ENCODE measurements at regions not wholly inside any gene's neighbourhood (a gene's known extent, or its start where the extent isn't known, plus 50 kb on each side); places are given as distances from the start of the nearest gene placed in this dataset.
"Not testable (repeated sequence)": the region's sequence is repeated elsewhere in the genome, so short reads cannot be mapped to it uniquely, and the experiment has no call there.

- Histone ChIP-seq H3K4me3 (ENCODE audit: low read length) (no peak overlapping the region), H3K27ac (ENCODE audit: low read depth, low read length) (no peak overlapping the region), H3K27me3 (ENCODE audit: insufficient read depth, low read length) (no peaks in the 10 kb centered on the region), H3K9me3 (ENCODE audit: insufficient read depth, low read depth, low read length) (no peaks in the 10 kb centered on the region), H3K4me1 (ENCODE audit: insufficient read depth, low read length) (no peaks in the 10 kb centered on the region), H3K9ac (ENCODE audit: low read depth, low read length) (no peak overlapping the region), H3K36me3 (ENCODE audit: insufficient read depth, low read length) (no peaks in the 10 kb centered on the region)
- 89% methylated on average over 1 of the region's 2 CpGs for WGBS
These were observed 385.4 kb upstream of the GYPC start for GRCh38 chr2:126270587-126270986.

- Histone ChIP-seq H3K36me3 (ENCODE audit: insufficient read depth, low read length) (no peaks in the 10 kb centered on the region), H3K9me3 (ENCODE audit: insufficient read depth, low read depth, low read length) (no peaks in the 10 kb centered on the region), H3K4me1 (ENCODE audit: insufficient read depth, low read length) (no peaks in the 10 kb centered on the region), H3K4me3 (ENCODE audit: low read length) (no peak overlapping the region), H3K27me3 (ENCODE audit: insufficient read depth, low read length) (no peaks in the 10 kb centered on the region), H3K9ac (ENCODE audit: low read depth, low read length) (no peak overlapping the region), H3K27ac (ENCODE audit: low read depth, low read length) (no peak overlapping the region)
- 96% methylated on average over 3 of the region's 3 CpGs for WGBS
These were observed 383.6 kb upstream of the GYPC start for GRCh38 chr2:126272401-126272800.

- no CpG with 5 or more reads among the region's 2 CpGs for WGBS
- H3K9ac ChIP-seq (ENCODE audit: low read depth, low read length) = no peak overlapping the region
- no peak overlapping the region for H3K27ac ChIP-seq (ENCODE audit: low read depth, low read length)
- H3K27me3 ChIP-seq (ENCODE audit: insufficient read depth, low read length) = no peaks in the 10 kb centered on the region
- no peaks in the 10 kb centered on the region for H3K9me3 ChIP-seq (ENCODE audit: insufficient read depth, low read depth, low read length)
- no peaks in the 10 kb centered on the region for H3K36me3 ChIP-seq (ENCODE audit: insufficient read depth, low read length)
- no peaks in the 10 kb centered on the region for H3K4me1 ChIP-seq (ENCODE audit: insufficient read depth, low read length)
- no peak overlapping the region for H3K4me3 ChIP-seq (ENCODE audit: low read length)
These were observed 380.9 kb upstream of the GYPC start for GRCh38 chr2:126275098-126275497.

GRCh38 chr2:126276268-126276667 lies 379.7 kb upstream of the GYPC start:
- H3K4me1 ChIP-seq (ENCODE audit: insufficient read depth, low read length); H3K36me3 ChIP-seq (ENCODE audit: insufficient read depth, low read length); H3K4me3 ChIP-seq (ENCODE audit: low read length); H3K9me3 ChIP-seq (ENCODE audit: insufficient read depth, low read depth, low read length); H3K27me3 ChIP-seq (ENCODE audit: insufficient read depth, low read length); H3K9ac ChIP-seq (ENCODE audit: low read depth, low read length); H3K27ac ChIP-seq (ENCODE audit: low read depth, low read length): not testable (repeated sequence)

GRCh38 chr2:126288362-126288761 lies 367.6 kb upstream of the GYPC start:
- no peaks in the 10 kb centered on the region for H3K36me3 ChIP-seq (ENCODE audit: insufficient read depth, low read length)
- 100% methylated on average over 1 of the region's 1 CpG for WGBS
- no peak overlapping the region for H3K27ac ChIP-seq (ENCODE audit: low read depth, low read length)
- no peaks in the 10 kb centered on the region for H3K27me3 ChIP-seq (ENCODE audit: insufficient read depth, low read length)
- no peak overlapping the region for H3K9ac ChIP-seq (ENCODE audit: low read depth, low read length)
- no peak overlapping the region for H3K4me3 ChIP-seq (ENCODE audit: low read length)
- H3K4me1 ChIP-seq (ENCODE audit: insufficient read depth, low read length) = no peaks in the 10 kb centered on the region
- no peaks in the 10 kb centered on the region for H3K9me3 ChIP-seq (ENCODE audit: insufficient read depth, low read depth, low read length)

- no CpG with 5 or more reads among the region's 1 CpG for WGBS
- H3K9me3 ChIP-seq (ENCODE audit: insufficient read depth, low read depth, low read length); H3K4me3 ChIP-seq (ENCODE audit: low read length); H3K9ac ChIP-seq (ENCODE audit: low read depth, low read length); H3K27ac ChIP-seq (ENCODE audit: low read depth, low read length); H3K36me3 ChIP-seq (ENCODE audit: insufficient read depth, low read length); H3K27me3 ChIP-seq (ENCODE audit: insufficient read depth, low read length); H3K4me1 ChIP-seq (ENCODE audit: insufficient read depth, low read length): not testable (repeated sequence)
These were observed 362.0 kb upstream of the GYPC start for GRCh38 chr2:126293962-126294361.

GRCh38 chr2:126299469-126299976 lies 356.4 kb upstream of the GYPC start:
- no peaks in the 10 kb centered on the region for H3K27me3 ChIP-seq (ENCODE audit: insufficient read depth, low read length)
- H3K4me1 ChIP-seq (ENCODE audit: insufficient read depth, low read length) = no peaks in the 10 kb centered on the region
- no peaks in the 10 kb centered on the region for H3K36me3 ChIP-seq (ENCODE audit: insufficient read depth, low read length)
- H3K9me3 ChIP-seq (ENCODE audit: insufficient read depth, low read depth, low read length) = no peaks in the 10 kb centered on the region
- H3K4me3 ChIP-seq (ENCODE audit: low read length) = no peak overlapping the region
- H3K27ac ChIP-seq (ENCODE audit: low read depth, low read length) = no peak overlapping the region
- H3K9ac ChIP-seq (ENCODE audit: low read depth, low read length) = no peak overlapping the region
- WGBS = no CpG with 5 or more reads among the region's 2 CpGs

GRCh38 chr2:126300348-126300747 lies 355.6 kb upstream of the GYPC start:
- Histone ChIP-seq H3K27me3 (ENCODE audit: insufficient read depth, low read length) (no peaks in the 10 kb centered on the region), H3K4me1 (ENCODE audit: insufficient read depth, low read length) (no peaks in the 10 kb centered on the region), H3K9ac (ENCODE audit: low read depth, low read length) (no peak overlapping the region), H3K9me3 (ENCODE audit: insufficient read depth, low read depth, low read length) (no peaks in the 10 kb centered on the region), H3K4me3 (ENCODE audit: low read length) (no peak overlapping the region), H3K27ac (ENCODE audit: low read depth, low read length) (no peak overlapping the region), H3K36me3 (ENCODE audit: insufficient read depth, low read length) (no peaks in the 10 kb centered on the region)
- WGBS = no CpG with 5 or more reads among the region's 1 CpG

GRCh38 chr2:126302043-126302442 lies 353.9 kb upstream of the GYPC start:
- H3K36me3 ChIP-seq (ENCODE audit: insufficient read depth, low read length) = no peaks in the 10 kb centered on the region
- H3K4me3 ChIP-seq (ENCODE audit: low read length) = no peak overlapping the region
- 74% methylated on average over 3 of the region's 3 CpGs for WGBS
- no peak overlapping the region for H3K9ac ChIP-seq (ENCODE audit: low read depth, low read length)
- no peaks in the 10 kb centered on the region for H3K27me3 ChIP-seq (ENCODE audit: insufficient read depth, low read length)
- H3K4me1 ChIP-seq (ENCODE audit: insufficient read depth, low read length) = peaks cover 9% of the 10 kb centered on the region; the same call in 1 of the 2 replicates
- no peaks in the 10 kb centered on the region for H3K9me3 ChIP-seq (ENCODE audit: insufficient read depth, low read depth, low read length)
- no peak overlapping the region for H3K27ac ChIP-seq (ENCODE audit: low read depth, low read length)

GRCh38 chr2:126303113-126303512 lies 352.8 kb upstream of the GYPC start:
- peaks cover 9% of the 10 kb centered on the region; the same call in 1 of the 2 replicates for H3K4me1 ChIP-seq (ENCODE audit: insufficient read depth, low read length)
- no peaks in the 10 kb centered on the region for H3K9me3 ChIP-seq (ENCODE audit: insufficient read depth, low read depth, low read length)
- WGBS = 90% methylated on average over 5 of the region's 5 CpGs
- H3K27me3 ChIP-seq (ENCODE audit: insufficient read depth, low read length) = no peaks in the 10 kb centered on the region
- no peak overlapping the region for H3K27ac ChIP-seq (ENCODE audit: low read depth, low read length)
- no peaks in the 10 kb centered on the region for H3K36me3 ChIP-seq (ENCODE audit: insufficient read depth, low read length)
- H3K9ac ChIP-seq (ENCODE audit: low read depth, low read length) = no peak overlapping the region
- H3K4me3 ChIP-seq (ENCODE audit: low read length) = no peak overlapping the region

GRCh38 chr2:126304154-126304553 lies 351.8 kb upstream of the GYPC start:
- Histone ChIP-seq H3K27ac (ENCODE audit: low read depth, low read length) (no peak overlapping the region), H3K9ac (ENCODE audit: low read depth, low read length) (no peak overlapping the region), H3K4me1 (ENCODE audit: insufficient read depth, low read length) (peaks cover 9% of the 10 kb centered on the region; the same call in 1 of the 2 replicates), H3K27me3 (ENCODE audit: insufficient read depth, low read length) (no peaks in the 10 kb centered on the region), H3K4me3 (ENCODE audit: low read length) (no peak overlapping the region), H3K36me3 (ENCODE audit: insufficient read depth, low read length) (no peaks in the 10 kb centered on the region), H3K9me3 (ENCODE audit: insufficient read depth, low read depth, low read length) (no peaks in the 10 kb centered on the region)
- WGBS = 97% methylated on average over 2 of the region's 2 CpGs

GRCh38 chr2:126306539-126306938 lies 349.4 kb upstream of the GYPC start:
- Histone ChIP-seq H3K9me3 (ENCODE audit: insufficient read depth, low read depth, low read length) (no peaks in the 10 kb centered on the region), H3K4me3 (ENCODE audit: low read length) (no peak overlapping the region), H3K36me3 (ENCODE audit: insufficient read depth, low read length) (no peaks in the 10 kb centered on the region), H3K27me3 (ENCODE audit: insufficient read depth, low read length) (no peaks in the 10 kb centered on the region), H3K4me1 (ENCODE audit: insufficient read depth, low read length) (peaks cover 9% of the 10 kb centered on the region; the same call in 1 of the 2 replicates), H3K27ac (ENCODE audit: low read depth, low read length) (no peak overlapping the region), H3K9ac (ENCODE audit: low read depth, low read length) (no peak overlapping the region)
- WGBS = 98% methylated on average over 3 of the region's 4 CpGs
